HT1080 (cell line): ENCODE measurements at regions not wholly inside any gene's neighbourhood (a gene's known extent, or its start where the extent isn't known, plus 50 kb on each side); places are given as distances from the start of the nearest gene placed in this dataset.
"Not testable (repeated sequence)": the region's sequence is repeated elsewhere in the genome, so short reads cannot be mapped to it uniquely, and the experiment has no call there.

Experiments used
- DNase-seq: peaks from one replicate; pipeline ENCODE4 v3.0.0-alpha.2; 2015; ENCODE audit warnings: low read depth

DNA sequence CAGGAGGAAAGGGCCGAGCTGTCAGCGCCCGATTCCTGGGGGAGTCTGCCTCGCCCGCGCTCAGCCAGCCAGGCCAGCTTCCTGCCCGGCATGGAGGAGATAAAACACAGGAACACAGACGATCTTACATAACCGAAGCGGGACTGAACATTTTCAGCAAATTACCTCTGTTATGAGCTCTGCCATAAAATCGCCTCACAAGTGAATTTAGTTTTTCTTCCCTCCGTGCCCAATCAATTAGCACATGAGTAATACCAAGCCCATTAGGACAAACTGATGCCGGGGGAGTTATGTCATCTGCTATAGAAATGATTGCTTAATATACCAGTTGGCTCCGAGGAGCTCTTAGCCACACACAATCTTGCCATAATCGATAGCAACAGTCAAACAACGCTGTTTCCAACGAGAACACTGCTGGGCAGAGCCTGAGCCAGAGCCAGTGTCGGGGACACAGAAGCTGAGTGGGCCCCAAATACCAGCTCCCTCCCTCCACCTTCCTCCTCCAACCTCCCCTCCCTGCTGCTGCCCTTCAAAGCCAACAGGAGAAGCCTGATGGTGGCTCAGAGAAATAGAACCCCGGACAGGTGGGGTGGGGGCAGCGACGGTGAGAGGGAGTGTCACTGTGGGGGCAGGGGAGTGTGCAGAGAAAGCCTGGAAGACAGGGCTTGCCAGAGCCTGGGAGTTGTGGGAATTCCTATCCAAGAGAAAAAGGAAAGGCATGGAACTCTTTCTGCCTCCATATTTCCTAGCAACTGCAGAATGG is 279.4 kb upstream of the TLE3 start:
- DNase-seq: no peak

DNA sequence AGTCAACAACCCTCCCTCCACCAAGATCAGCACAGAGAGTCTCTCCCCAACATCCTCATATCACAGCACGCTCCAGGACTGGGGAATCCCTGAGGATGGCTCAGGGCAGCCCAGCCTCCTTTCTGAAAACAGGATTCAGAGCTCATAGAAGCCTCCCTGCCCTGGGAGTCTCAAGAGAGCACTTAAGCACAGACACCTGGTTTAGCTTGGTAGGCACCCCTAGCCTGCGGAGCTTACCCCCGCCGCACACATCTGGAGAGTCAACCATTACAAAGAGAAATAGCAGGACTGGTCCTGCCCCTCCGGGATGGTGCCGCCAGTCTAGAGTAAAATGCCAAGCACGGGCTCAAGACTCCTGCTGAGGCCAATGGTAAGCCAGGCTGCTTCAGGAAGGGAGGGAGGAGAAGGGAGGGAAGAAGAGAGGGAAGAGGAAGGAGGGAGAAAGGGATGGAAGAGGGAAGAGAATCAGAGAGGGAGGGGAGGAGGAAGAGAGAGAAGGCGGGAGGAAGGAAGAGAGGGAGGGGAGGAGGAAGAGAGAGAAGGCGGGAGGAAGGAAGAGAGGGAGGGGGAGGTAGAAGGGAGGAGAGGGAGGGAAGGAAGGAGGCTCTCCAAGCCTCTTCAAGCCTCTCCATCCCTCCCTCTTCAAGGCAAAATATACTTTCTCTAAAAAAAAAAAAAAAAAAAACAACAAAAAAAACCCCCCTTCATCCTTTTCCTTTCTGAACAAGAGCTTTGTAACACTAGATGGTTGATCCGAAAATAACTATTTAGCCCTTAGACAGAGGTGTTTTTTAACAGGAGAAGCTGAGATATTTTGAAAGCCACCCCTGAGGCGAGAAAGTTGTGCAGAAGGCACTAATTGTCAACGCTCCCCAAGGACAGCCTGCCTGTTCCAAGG is 278.6 kb upstream of the TLE3 start:
- no peak for DNase-seq

DNA sequence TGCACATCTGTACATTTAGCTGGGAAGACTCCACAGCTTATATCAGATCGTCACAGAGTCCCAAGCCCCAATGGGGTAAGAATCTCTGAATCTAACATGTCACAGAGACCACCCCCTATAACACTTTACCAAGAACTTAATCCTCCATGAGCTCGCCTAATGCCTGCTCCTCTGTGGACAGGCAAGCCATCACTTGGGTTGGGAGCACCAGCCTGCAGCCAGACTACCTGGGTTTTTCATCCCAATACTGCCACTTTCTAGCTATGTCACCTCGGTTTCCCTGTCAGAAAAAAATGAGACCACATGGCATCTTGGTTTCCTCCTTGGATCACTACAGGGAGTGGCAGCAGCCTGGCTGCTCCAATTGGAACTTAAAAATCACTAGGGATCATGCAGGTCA is 277.9 kb upstream of the TLE3 start:
- no peak for DNase-seq

DNA sequence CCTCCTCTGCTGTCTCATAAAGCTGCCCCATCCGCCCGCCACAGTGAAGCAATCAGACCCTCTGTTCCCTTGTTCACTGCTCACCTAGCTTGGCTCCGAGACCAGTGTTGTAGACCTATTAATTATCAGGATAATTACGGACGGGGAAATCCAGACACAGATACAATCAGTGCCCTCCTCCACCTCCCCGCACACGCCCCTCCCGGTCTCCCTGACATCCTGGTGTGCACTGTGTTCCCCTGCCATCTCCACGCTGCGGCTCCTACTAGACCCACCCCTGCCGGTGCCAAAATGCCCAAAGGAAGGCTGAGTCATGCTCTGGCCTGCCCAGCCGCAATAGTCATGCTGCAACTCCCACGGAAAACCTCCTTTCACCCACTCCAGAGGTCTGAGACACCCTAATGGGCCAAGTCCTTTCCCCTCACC is 277.3 kb upstream of the TLE3 start:
- peak; percentile 67 for DNase-seq

DNA sequence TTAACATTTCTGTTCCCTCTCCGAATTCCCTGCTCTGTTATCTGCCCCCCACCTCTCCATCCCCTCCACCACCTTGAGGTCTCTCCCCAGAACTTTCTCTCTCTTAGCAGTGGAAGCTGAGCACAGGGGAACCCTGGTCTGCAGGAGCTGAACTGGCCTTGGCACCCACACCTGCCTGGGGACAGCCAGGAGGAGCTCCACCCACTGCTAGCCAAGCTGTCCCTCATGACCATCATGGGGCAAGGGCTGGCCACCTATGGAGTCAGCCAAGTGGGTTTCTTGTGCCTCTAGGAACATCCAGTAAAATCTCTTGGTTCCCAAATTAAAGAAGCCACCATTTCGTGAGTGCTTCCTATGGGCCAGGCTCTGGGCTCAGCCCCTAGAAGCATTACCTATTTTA is 276.4 kb upstream of the TLE3 start:
- no peak for DNase-seq

DNA sequence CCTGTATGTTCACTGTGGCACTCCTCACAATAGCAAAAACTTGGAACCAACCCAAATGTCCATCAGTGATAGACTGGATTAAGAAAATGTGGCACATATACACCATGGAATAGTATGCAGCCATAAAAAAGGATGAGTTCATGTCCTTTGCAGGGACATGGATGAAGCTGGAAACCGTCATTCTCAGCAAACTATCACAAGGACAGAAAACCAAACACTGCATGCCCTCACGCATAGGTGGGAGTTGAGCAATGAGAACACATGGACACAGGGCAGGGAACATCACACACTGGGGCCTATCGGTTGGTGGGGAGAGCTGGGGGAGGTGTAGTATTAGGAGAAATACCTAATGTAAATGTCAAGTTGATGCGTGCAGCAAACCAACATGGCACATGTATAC is 275.7 kb upstream of the TLE3 start:
- DNase-seq: not testable (repeated sequence)

DNA sequence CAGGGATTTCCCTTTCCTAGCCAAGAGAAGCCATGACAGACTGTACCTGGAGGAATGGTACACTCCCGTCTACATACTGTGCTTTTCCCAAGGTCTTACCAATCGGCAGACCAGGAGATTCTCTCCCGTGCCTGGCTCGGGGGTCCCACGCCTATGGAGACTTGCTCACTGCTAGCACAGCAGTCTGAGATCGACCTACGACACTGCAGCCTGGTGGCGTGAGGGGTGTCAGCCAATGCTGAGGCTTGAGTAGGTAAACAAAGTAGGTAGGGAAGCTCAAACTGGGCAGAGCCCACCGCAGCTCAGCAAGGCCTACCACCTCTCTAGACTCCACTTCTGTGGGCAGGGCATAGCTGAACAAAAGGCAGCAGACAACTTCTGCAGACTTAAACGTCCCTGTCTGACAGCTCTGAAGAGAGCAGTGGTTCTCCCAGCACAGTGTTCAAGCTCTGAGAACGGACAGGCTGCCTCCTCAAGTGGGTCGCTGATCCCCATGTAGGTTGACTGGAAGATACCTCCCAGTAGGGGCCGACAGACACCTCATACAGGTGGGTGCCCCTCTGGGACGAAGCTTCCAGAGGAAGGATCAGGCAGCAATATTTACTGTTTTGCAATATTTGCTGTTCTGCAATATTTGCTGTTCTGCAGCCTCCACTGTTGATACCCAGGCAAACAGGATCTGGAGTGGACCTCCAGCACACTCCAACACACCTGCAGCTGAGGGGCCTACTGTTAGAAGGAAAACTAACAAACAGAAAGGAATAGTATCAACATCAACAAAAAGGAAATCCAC is 270.4 kb upstream of the TLE3 start:
- DNase-seq: not testable (repeated sequence)

DNA sequence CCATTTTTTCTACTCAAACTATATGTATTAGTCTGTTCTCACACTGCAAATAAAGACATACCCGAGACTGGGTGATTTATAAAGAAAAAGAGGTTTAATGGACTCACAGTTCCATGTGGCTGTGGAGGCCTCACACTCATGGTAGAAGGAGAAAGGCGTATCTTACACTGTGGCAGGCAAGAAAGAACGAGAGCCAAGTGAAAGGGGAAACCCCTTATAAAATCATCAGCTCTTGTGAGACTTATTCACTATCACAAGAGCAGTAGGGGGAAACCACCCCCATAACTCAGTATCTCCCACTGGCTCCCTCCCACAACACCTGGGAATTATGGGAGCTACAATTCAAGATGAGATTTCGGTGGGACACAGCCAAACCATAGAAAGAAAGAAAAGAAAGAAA is 266.3 kb upstream of the TLE3 start:
- DNase-seq: not testable (repeated sequence)

DNA sequence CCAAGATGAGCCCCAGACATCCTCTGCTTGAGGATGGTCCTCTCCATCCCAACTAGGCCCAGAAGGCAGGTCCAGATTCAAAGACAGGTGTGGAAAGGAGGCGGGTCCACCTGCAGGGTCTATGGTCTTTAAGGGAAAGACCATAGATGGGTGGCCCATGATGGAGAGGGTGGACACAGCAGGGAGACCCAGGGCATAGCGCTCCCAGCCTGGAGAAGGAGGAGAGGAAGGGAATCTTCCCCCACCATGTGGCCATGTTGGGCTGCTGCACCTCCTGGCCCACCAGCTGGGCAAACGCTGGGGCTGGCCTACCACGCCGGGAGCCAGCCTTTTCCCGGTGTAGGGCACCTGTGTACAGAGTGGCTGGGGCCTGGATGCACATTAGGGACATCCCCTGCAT is 265.2 kb upstream of the TLE3 start:
- DNase-seq: peak; percentile 23

DNA sequence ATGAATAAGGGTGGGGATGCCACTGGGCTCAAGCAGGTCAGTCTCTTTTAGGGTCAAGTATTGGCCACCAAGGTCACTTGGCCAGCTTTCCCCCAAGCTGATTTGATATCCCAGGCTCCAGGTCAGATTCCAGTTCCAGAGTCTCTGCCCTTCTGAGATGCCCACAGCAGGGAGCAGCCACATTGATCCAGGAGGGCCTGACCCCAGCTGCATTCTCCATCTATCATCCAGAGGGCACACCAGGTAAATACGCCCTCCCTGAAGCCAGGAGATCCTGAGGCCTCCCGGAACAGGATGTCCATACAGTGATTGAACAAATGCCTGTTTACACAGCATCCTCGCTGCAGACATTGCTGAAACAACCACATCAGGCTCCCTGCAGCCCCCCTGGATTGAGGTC is 264.6 kb upstream of the TLE3 start:
- no peak for DNase-seq

DNA sequence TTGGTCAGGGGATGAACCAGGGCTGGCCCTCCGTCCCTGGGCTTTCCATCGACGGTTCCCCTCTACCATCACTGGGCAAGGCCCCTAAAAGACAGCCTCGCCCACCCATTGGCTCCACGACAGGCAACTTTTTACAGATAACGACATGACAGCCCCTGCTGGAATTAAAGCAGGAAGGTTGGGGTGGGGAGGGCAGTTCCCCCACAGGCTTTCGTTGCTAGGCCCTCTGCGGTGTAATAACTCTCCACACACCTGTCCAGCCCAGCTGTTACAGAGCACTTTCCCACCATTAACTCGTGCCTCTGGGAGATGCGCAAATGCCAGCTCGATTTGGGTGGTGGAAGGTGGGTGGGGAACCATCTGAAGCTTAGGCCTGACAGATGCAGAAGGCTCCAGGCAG is 264.2 kb upstream of the TLE3 start:
- DNase-seq: no peak

DNA sequence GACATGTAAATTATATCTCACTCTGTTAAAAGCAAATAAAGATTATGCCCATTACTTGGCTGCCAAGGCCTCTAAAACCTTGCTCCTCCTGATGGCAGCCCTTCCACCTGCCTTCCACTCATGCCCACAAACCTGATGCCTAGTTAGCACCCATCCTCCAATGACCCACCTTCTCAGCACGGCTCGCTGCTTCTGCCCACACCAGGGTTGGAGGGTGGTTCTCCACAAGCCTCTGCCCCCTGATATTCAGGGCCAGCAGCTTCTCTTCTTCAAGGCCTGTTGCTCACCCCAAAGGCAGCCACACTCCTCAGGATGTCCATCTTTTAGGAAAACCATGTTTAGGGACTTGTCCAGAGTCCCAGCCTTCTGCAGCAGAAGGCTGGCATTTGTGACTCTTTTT is 263.4 kb upstream of the TLE3 start:
- DNase-seq: no peak

DNA sequence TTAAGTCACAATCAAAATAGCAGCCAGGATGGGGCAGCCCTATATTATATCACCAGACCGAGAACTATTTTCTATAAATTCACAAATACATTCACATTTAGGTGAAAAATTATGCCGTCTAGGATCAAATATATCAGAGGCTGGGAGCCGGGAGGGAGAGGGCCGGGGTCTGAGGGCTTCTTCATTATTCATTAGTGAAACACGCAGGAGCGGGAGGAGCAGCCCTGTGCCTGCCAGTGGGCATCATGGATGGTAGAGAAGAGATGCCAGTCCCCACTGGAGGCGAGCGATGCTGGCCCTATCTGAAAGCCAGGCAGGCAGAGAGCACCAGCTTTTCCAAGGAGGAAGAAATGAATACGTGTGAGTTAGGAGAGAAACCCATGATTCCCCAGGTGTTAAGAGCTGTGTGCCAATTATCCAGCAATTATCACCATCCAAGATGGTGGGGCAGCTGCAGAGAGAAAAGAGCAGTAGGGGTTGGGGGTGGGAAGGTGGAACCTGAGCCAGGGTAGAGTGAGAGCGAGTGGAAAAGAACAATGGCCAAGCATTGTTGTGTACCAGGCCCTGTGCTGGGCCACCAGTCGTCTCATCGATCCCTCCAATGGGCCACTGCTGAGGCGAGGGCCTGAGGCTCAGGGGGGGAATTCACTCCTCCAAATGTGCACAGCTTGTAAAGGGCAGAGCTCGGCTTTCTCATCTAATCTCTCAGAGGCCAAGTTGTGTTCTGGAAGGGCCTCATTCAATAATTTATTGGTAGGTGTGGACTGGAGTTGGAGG is 261.3 kb upstream of the TLE3 start:
- no peak for DNase-seq

DNA sequence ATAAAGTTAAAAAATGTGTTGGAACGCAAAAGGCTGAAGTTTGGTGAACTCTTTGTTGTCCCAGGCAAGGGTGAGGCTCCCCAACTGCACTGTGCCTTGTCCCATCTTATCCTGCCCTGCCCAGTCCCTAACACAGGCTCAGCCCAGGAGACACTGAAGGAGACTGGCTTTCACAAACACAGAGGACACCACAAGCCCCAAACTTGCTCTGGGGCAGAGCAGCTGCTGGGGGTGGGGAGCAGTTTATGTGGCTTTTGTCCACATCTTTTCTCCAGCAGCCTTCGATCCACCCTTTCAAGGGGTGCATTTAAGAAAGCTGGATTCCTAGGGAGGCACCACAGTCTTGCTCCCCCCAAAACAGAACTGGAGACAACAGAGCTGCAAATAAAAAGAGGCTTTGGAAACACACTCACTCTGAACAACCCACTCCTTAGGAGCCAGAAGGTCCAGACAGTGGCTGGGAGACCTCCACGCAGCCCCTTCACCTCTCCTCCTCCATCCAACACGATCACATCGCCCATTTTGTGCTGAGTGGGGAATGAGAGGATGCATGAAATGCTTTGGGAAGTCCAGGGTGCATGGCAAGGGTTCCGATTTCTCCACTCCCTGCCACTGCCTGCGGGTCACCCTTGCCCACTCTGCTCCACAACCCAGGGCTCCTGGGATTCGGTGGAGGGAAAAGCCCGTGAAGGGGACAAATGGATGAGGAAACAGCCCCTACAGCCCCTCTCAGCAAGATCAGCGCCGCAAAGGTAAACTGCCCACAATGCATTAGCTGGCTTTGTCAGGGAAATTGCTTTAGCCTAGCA is 260.5 kb upstream of the TLE3 start:
- no peak for DNase-seq

DNA sequence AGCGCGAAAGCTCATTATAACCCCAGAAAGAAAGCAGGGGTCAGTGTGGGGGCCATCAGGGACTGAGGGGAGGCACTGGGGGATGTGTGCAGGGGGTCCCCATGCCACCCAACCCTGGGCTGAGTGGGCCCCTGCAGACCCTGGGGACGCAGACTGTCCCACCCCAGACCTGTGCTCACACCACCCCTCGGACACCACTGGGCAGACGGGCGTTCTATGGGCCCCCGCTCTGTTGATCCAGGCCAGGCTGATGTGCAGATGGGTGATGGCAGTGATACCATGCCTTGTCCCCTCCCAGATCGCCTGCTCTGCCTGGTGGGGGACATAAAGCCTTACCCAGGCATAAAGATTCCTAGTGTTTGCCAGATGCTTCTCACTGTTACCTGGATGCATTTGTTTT is 259.7 kb upstream of the TLE3 start:
- no peak for DNase-seq

DNA sequence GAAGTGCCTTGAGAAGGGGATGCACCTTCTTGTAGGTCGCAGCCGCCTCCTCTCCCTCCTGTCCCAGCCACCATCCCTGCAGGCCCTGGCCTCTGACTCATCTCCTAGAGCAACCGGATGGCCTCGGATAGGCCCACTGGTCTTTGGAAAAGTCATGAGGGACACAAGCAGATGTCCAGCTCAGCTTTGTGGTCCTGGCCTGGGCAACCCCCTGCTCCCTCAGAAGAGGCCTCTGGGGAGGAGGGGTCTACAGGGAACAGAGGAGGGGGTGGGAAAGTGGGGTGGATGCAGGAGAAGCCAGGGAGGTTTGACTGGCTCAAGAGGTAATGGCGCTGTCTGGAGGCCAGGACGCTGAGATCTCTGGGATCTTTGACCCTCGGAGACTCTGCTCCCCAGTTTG is 259.2 kb upstream of the TLE3 start:
- DNase-seq: peak; percentile 24

DNA sequence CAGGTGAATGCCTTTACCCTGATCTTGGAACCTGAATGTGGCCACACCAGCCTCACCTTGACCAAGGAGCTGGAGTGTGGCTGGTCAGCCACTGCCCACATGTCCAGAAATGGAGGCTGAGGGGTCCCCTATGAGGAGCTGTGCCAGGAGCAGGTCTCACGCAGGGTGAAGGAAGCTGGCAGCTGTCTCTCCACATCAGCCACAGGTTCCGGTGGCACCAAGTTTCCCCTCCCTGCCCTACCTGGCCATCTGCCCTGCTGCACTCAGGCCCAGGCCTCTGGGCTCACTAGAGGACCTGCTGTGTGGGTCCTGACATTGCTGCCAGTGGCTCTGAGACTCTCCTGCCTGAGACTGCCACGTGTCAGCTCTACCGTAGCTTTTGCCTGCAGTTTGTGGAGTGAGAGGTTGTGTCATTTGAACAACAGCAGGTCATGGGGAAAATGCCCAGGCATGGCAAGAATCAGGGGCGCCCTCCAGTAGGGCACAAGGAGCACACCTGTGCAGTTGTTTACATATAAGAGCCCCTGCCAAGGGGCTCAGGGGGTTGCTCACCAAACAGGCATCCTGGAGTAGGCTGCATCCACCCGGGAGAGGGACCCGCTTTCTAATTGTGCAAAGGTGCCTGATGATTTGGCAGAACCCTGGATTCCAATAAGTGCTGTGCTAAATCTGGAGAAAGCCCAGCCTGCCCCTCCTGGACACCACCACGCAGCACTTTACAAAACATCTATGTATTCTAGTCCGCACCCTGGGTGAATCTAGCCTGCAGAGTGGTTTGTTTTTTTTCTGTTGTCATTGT is 258.5 kb upstream of the TLE3 start:
- DNase-seq: no peak

DNA sequence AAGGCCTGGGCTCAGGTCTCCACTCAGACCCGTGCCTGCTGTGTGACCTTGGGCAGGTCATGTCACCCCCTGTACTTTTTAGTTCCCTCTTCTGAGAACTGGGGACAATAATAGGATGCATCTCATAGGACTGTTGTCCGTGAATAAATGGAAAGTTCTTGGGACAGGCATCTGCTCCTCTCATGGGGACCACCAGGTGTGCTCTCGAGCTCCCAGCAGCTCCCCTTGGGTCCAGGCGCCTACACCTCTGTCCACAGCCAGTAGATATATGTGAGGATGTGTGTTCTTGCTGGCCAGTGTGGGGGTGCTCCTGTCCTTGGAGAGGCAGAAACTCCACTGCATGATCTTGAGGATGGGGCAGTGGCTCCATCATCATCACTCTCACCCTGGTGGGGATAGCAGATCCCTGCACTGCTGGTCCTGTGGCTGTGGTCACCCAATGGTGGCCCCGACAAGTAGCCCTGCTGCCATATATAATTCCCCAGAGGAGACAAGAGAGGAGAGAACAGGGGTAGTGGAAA is 257.6 kb upstream of the TLE3 start:
- no peak for DNase-seq

DNA sequence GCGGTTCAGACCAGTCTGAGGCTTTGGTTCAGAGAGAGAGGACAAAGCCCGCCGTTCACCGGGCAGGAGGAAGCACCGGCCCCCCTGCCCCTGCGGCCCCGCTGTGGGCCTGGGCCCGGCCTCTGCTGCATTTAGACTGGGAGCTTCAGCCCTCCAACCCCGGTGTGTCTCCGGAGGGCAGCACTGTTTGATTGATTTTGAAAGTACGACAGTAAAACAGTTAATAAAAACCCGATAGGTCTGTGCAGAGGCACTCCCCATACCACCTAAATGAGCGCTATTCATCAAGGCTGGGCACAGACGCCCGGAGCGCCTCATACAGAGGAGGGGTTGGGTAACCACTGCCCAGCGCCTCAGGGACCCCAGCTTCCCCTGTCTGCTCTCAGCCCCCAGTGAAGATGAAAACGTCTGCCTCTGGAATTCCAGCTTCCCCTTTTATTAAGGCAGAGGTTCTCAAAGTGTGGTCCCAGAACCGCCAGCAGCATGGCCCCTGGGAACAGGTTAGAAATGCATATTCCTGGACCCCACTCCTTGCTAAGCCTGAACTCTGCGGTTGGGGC is 256.7 kb upstream of the TLE3 start:
- DNase-seq: no peak
